WTC11 (cell line): ENCODE measurements at regions not wholly inside any gene's neighbourhood (a gene's known extent, or its start where the extent isn't known, plus 50 kb on each side); places are given as distances from the start of the nearest gene placed in this dataset.
"Not testable (repeated sequence)": the region's sequence is repeated elsewhere in the genome, so short reads cannot be mapped to it uniquely, and the experiment has no call there.

Source experiments
- ATF3 ChIP-seq: sonication (generic); formaldehyde crosslinking; conservative IDR thresholded peaks from 2 replicates; pipeline ENCODE4 v1.8.1; 2022; ENCODE audit warnings: mild to moderate bottlenecking, missing genetic modification reagents
- CREM ChIP-seq: sonication (generic); formaldehyde crosslinking; IDR thresholded peaks from 2 replicates; pipeline ENCODE4 v1.8.1; 2022; ENCODE audit warnings: mild to moderate bottlenecking, missing genetic modification reagents, moderate library complexity
- CTCF ChIP-seq: fragments of 200-600 bp; IDR thresholded peaks from 2 replicates; pipeline ENCODE4 v1.8.0; 2022; ENCODE audit warnings: antibody characterized with exemption
- RELA ChIP-seq: sonication (generic); formaldehyde crosslinking; IDR thresholded peaks from 2 replicates; pipeline ENCODE4 v1.8.1; 2022; ENCODE audit warnings: missing genetic modification reagents, mild to moderate bottlenecking, borderline replicate concordance
- SMAD3 ChIP-seq: sonication (generic); formaldehyde crosslinking; IDR thresholded peaks from 2 replicates; pipeline ENCODE4 v1.8.0; 2022; ENCODE audit warnings: missing genetic modification reagents, mild to moderate bottlenecking, borderline replicate concordance
- ZBTB43 ChIP-seq: sonication (generic); formaldehyde crosslinking; IDR thresholded peaks from 2 replicates; pipeline ENCODE4 v1.8.1; 2023; ENCODE audit warnings: mild to moderate bottlenecking, missing genetic modification reagents

- 0 out of 2 replicates have a peak, but pooled peaks have one; percentile 23 for TF ChIP-seq CREM
- 0 out of 2 replicates have a peak, but pooled peaks have one; percentile 25 for TF ChIP-seq SMAD3 (CRISPR knock-in tag)
- TF ChIP-seq ATF3 (CRISPR knock-in tag); RELA (CRISPR knock-in tag); CTCF: not testable (repeated sequence)
- 0 out of 2 replicates have a peak, but pooled peaks have one; percentile 32 for TF ChIP-seq ZBTB43 (CRISPR knock-in tag)
Observed at GRCh38 chr5:106978582-106979165, 692.1 kb downstream of the EFNA5 start.
